ENCODE measurements at regions not wholly inside any gene's neighbourhood (a gene's known extent, or its start where the extent isn't known, plus 50 kb on each side); places are given as distances from the start of the nearest gene placed in this dataset.
A peak's percentile ranks its signal among the peaks of the same experiment; 100 is the strongest.
"Not testable (repeated sequence)": the region's sequence is repeated elsewhere in the genome, so short reads cannot be mapped to it uniquely, and the experiment has no call there.

GRCh38 chr1:178591811-178592210 is 78.9 kb downstream of the TEX35 start:
- H3K4me1 Mint-ChIP-seq (ENCODE audit: low read depth) = peaks cover 10% of the 10 kb centered on the region
- H3K27ac Mint-ChIP-seq; H3K4me3 Mint-ChIP-seq; H3K36me3 Mint-ChIP-seq (ENCODE audit: low read depth); H3K9me3 Mint-ChIP-seq: not testable (repeated sequence)
- peaks cover 12% of the 10 kb centered on the region for H3K27me3 Mint-ChIP-seq

- peaks cover 8% of the 10 kb centered on the region for H3K4me1 Mint-ChIP-seq (ENCODE audit: low read depth)
- peaks cover 9% of the 10 kb centered on the region for H3K27me3 Mint-ChIP-seq
- H3K4me3 Mint-ChIP-seq = no peak overlapping the region
- H3K36me3 Mint-ChIP-seq (ENCODE audit: low read depth) = no peaks in the 10 kb centered on the region
- peaks cover 5% of the 10 kb centered on the region for H3K9me3 Mint-ChIP-seq
- no peak overlapping the region for H3K27ac Mint-ChIP-seq
Observed at GRCh38 chr1:178593515-178593914, 80.6 kb downstream of the TEX35 start.

- Mint-ChIP-seq H3K4me1 (ENCODE audit: low read depth) (peaks cover 5% of the 10 kb centered on the region), H3K9me3 (peaks cover 5% of the 10 kb centered on the region), H3K27ac (no peak overlapping the region)
Observed at GRCh38 chr1:178594133-178594532, 81.2 kb downstream of the TEX35 start.

GRCh38 chr1:178595491-178595890 is 82.6 kb downstream of the TEX35 start:
- Mint-ChIP-seq H3K9me3 (peaks cover 5% of the 10 kb centered on the region), H3K27me3 (no peaks in the 10 kb centered on the region), H3K4me1 (ENCODE audit: low read depth) (peaks cover 6% of the 10 kb centered on the region), H3K27ac (no peak overlapping the region), H3K36me3 (ENCODE audit: low read depth) (no peaks in the 10 kb centered on the region), H3K4me3 (no peak overlapping the region)

More at GRCh38 chr1:178594133-178594532, 81.2 kb downstream of the TEX35 start:
- H3K36me3 Mint-ChIP-seq (ENCODE audit: low read depth) = no peaks in the 10 kb centered on the region
- no peak overlapping the region for H3K4me3 Mint-ChIP-seq
- peaks cover 6% of the 10 kb centered on the region for H3K27me3 Mint-ChIP-seq

- no peaks in the 10 kb centered on the region for H3K27me3 Mint-ChIP-seq
- H3K27ac Mint-ChIP-seq = peak overlapping the region; percentile 69
- peaks cover 6% of the 10 kb centered on the region for H3K4me1 Mint-ChIP-seq (ENCODE audit: low read depth)
- H3K4me3 Mint-ChIP-seq = no peak overlapping the region
- no peaks in the 10 kb centered on the region for H3K9me3 Mint-ChIP-seq
- no peaks in the 10 kb centered on the region for H3K36me3 Mint-ChIP-seq (ENCODE audit: low read depth)
Observed at GRCh38 chr1:178599087-178599486, 86.2 kb downstream of the TEX35 start.

GRCh38 chr1:178599745-178600144 is 86.8 kb downstream of the TEX35 start:
- Mint-ChIP-seq H3K4me1 (ENCODE audit: low read depth) (peaks cover 6% of the 10 kb centered on the region), H3K36me3 (ENCODE audit: low read depth) (no peaks in the 10 kb centered on the region), H3K27ac (no peak overlapping the region), H3K9me3 (no peaks in the 10 kb centered on the region), H3K4me3 (no peak overlapping the region), H3K27me3 (no peaks in the 10 kb centered on the region)

GRCh38 chr1:178603926-178604325 is 91.0 kb downstream of the TEX35 start:
- Mint-ChIP-seq H3K27ac (peak overlapping the region; percentile 13), H3K4me1 (ENCODE audit: low read depth) (peaks cover 31% of the 10 kb centered on the region), H3K9me3 (no peaks in the 10 kb centered on the region), H3K36me3 (ENCODE audit: low read depth) (no peaks in the 10 kb centered on the region), H3K4me3 (no peak overlapping the region), H3K27me3 (no peaks in the 10 kb centered on the region)

GRCh38 chr1:178606839-178607238 is 93.9 kb downstream of the TEX35 start:
- Mint-ChIP-seq H3K36me3 (ENCODE audit: low read depth) (no peaks in the 10 kb centered on the region), H3K9me3 (no peaks in the 10 kb centered on the region), H3K4me1 (ENCODE audit: low read depth) (peaks cover 29% of the 10 kb centered on the region), H3K27me3 (no peaks in the 10 kb centered on the region), H3K4me3 (no peak overlapping the region), H3K27ac (peak overlapping the region; percentile 27)

GRCh38 chr1:178607718-178608408 is 95.0 kb downstream of the TEX35 start:
- Mint-ChIP-seq H3K27ac (peak overlapping the region; percentile 46), H3K9me3 (no peaks in the 10 kb centered on the region), H3K4me3 (no peak overlapping the region), H3K27me3 (no peaks in the 10 kb centered on the region), H3K36me3 (ENCODE audit: low read depth) (no peaks in the 10 kb centered on the region), H3K4me1 (ENCODE audit: low read depth) (peaks cover 29% of the 10 kb centered on the region)

GRCh38 chr1:178609015-178609414 is 96.1 kb downstream of the TEX35 start:
- H3K36me3 Mint-ChIP-seq (ENCODE audit: low read depth) = no peaks in the 10 kb centered on the region
- H3K9me3 Mint-ChIP-seq = no peaks in the 10 kb centered on the region
- no peaks in the 10 kb centered on the region for H3K27me3 Mint-ChIP-seq
- H3K4me1 Mint-ChIP-seq (ENCODE audit: low read depth) = peaks cover 27% of the 10 kb centered on the region
- peak overlapping the region; percentile 49 for H3K27ac Mint-ChIP-seq
- peak overlapping the region; percentile 23 for H3K4me3 Mint-ChIP-seq

GRCh38 chr1:178610690-178611410 is 97.9 kb downstream of the TEX35 start:
- H3K27me3 Mint-ChIP-seq; H3K27ac Mint-ChIP-seq; H3K4me3 Mint-ChIP-seq; H3K9me3 Mint-ChIP-seq; H3K36me3 Mint-ChIP-seq (ENCODE audit: low read depth): not testable (repeated sequence)
- H3K4me1 Mint-ChIP-seq (ENCODE audit: low read depth) = peaks cover 25% of the 10 kb centered on the region

- H3K27me3 Mint-ChIP-seq = peaks cover 4% of the 10 kb centered on the region
- no peak overlapping the region for H3K27ac Mint-ChIP-seq
- H3K36me3 Mint-ChIP-seq (ENCODE audit: low read depth) = no peaks in the 10 kb centered on the region
- no peak overlapping the region for H3K4me3 Mint-ChIP-seq
- H3K4me1 Mint-ChIP-seq (ENCODE audit: low read depth) = peaks cover 14% of the 10 kb centered on the region
- H3K9me3 Mint-ChIP-seq = no peaks in the 10 kb centered on the region
Observed at GRCh38 chr1:178612261-178612660, 99.4 kb downstream of the TEX35 start.

- Mint-ChIP-seq H3K27me3 (peaks cover 4% of the 10 kb centered on the region), H3K4me1 (ENCODE audit: low read depth) (peaks cover 9% of the 10 kb centered on the region), H3K36me3 (ENCODE audit: low read depth) (no peaks in the 10 kb centered on the region), H3K27ac (no peak overlapping the region), H3K4me3 (no peak overlapping the region), H3K9me3 (no peaks in the 10 kb centered on the region)
Observed at GRCh38 chr1:178613271-178613945, 100.5 kb downstream of the TEX35 start.

GRCh38 chr1:178614286-178614685 is 101.4 kb downstream of the TEX35 start:
- Mint-ChIP-seq H3K27ac (no peak overlapping the region), H3K4me1 (ENCODE audit: low read depth) (peaks cover 3% of the 10 kb centered on the region), H3K27me3 (peaks cover 4% of the 10 kb centered on the region), H3K4me3 (no peak overlapping the region), H3K36me3 (ENCODE audit: low read depth) (no peaks in the 10 kb centered on the region), H3K9me3 (no peaks in the 10 kb centered on the region)

Measured in stimulated activated naive CD8-positive, alpha-beta T cell treated with anti-CD3 and anti-CD28 coated beads, Interleukin-15, Interleukin-2, amounts not matched to agents 100 ng/mL and 50 ng/mL, for 24 hours (primary cell).